H1 (cell line): ENCODE measurements at regions not wholly inside any gene's neighbourhood (a gene's known extent, or its start where the extent isn't known, plus 50 kb on each side); places are given as distances from the start of the nearest gene placed in this dataset.

Experiments used
- CTCF ChIA-PET: fragments of 300-600 bp; sonication (Branson Sonifier 250); formaldehyde crosslinking; loops from one replicate; lab custom pipeline; 2021; ENCODE audit not compliant: partially characterized antibody; lab: Charles Lee
- POLR2A ChIA-PET: fragments of 300-600 bp; sonication (Branson Sonifier 250); formaldehyde crosslinking; loops from one replicate; lab custom pipeline; 2021; ENCODE audit warnings: inconsistent platforms; ENCODE audit not compliant: partially characterized antibody; lab: Charles Lee
- DNase-seq, 2 experiments: peaks; one replicate each; pipeline versions ENCODE4 v3.0.0 to v3.0.0-alpha.2; 2010 to 2022; ENCODE audit warnings: low spot score in 2 of 2, low read depth in 1 of 2, mixed read lengths in 1 of 2
- FAIRE-seq: peaks from 2 replicates; lab custom pipeline; 2011; peaks lifted over from hg19 to GRCh38; lab: Jason Lieb, UNC
- H2AFZ ChIP-seq: 2 replicates; pipeline ENCODE4 v1.8.1; 2012; ENCODE audit warnings: low read length, inconsistent platforms
- H2AK5ac ChIP-seq: 2 replicates; pipeline ENCODE4 v1.6.1; 2013; ENCODE audit warnings: low read depth, low read length
- H2BK120ac ChIP-seq: replicated peaks from 2 replicates; pipeline ENCODE3; 2013; ENCODE audit warnings: low read depth, low read length, inconsistent platforms
- H2BK12ac ChIP-seq: 2 replicates; pipeline ENCODE4 v1.6.1; 2013; ENCODE audit warnings: low read depth, low read length
- H2BK15ac ChIP-seq: 2 replicates; pipeline ENCODE4 v1.6.1; 2013; ENCODE audit warnings: low read length
- H2BK20ac ChIP-seq: 2 replicates; pipeline ENCODE4 v1.6.1; 2013; ENCODE audit warnings: low read length
- H2BK5ac ChIP-seq: 2 replicates; pipeline ENCODE4 v1.6.1; 2013; ENCODE audit warnings: low read depth, low read length
- H3K14ac ChIP-seq: 2 replicates; pipeline ENCODE4 v1.6.1; 2013; ENCODE audit warnings: inconsistent platforms; ENCODE audit not compliant: insufficient read length
- H3K18ac ChIP-seq: 2 replicates; pipeline ENCODE4 v1.6.1; 2013; ENCODE audit warnings: low read length; ENCODE audit errors: extremely low read depth
- H3K23ac ChIP-seq: 2 replicates; pipeline ENCODE4 v1.6.1; 2013; ENCODE audit warnings: inconsistent platforms; ENCODE audit not compliant: insufficient read length
- H3K23me2 ChIP-seq: 2 replicates; pipeline ENCODE4 v1.6.1; 2013; ENCODE audit warnings: low read depth, low read length
- H3K27ac ChIP-seq: 2 replicates; pipeline ENCODE4 v1.6.1; 2011; ENCODE audit warnings: low read depth, low read length, inconsistent platforms
- H3K27me3 ChIP-seq, 4 experiments: replicated peaks in 1 of 4; 1 replicate in 1 of 4; 2 replicates in 3 of 4; pipeline versions ENCODE4 v1.6.1 to v1.8.1; 2011 to 2013; ENCODE audit warnings: low read length in 3 of 4, mild to moderate bottlenecking in 3 of 4, inconsistent platforms in 2 of 4, mixed read lengths in 2 of 4, moderate library complexity in 1 of 4; ENCODE audit not compliant: control insufficient read depth in 3 of 4, insufficient read depth in 3 of 4; ENCODE audit errors: extremely low read depth in 1 of 4
- H3K36me3 ChIP-seq, 4 experiments: 2 replicates each; pipeline versions ENCODE4 v1.6.1 to v1.8.1; 2011 to 2013; ENCODE audit warnings: mild to moderate bottlenecking in 4 of 4, low read length in 3 of 4, moderate library complexity in 2 of 4, control low read depth in 1 of 4, inconsistent platforms in 1 of 4; ENCODE audit not compliant: insufficient read depth in 4 of 4, control insufficient read depth in 2 of 4
- H3K4ac ChIP-seq: replicated peaks from 2 replicates; pipeline ENCODE3; 2013; ENCODE audit warnings: low read length, low read depth, mixed read lengths, inconsistent platforms; ENCODE audit not compliant: insufficient read length
- H3K4me1 ChIP-seq, 4 experiments: replicated peaks in 1 of 4; 1 replicate in 1 of 4; 2 replicates in 3 of 4; pipeline versions ENCODE4 v1.6.1 to v1.8.1; 2011 to 2013; ENCODE audit warnings: low read length in 3 of 4, inconsistent platforms in 2 of 4, mixed read lengths in 1 of 4; ENCODE audit not compliant: insufficient read depth in 4 of 4, control insufficient read depth in 3 of 4
- H3K4me2 ChIP-seq, 2 experiments: 2 replicates each; pipeline versions ENCODE4 v1.6.1 to v1.8.1; 2011 to 2013; ENCODE audit warnings: low read depth in 2 of 2, low read length in 2 of 2, control low read depth in 1 of 2, inconsistent platforms in 1 of 2, mild to moderate bottlenecking in 1 of 2; ENCODE audit not compliant: insufficient read depth in 1 of 2
- H3K4me3 ChIP-seq, 4 experiments: fragments of 200-600, 300-600 bp in 1 of 4; sonication (generic), shearing (Covaris generic), sonication (Bioruptor Twin) in 1 of 4; 2 replicates each; pipeline versions ENCODE4 v1.5.1 to v1.8.1; 2011 to 2016; ENCODE audit warnings: low read length in 4 of 4, low read depth in 3 of 4, control low read depth in 2 of 4, inconsistent platforms in 2 of 4, mild to moderate bottlenecking in 2 of 4, mixed read lengths in 1 of 4, moderate library complexity in 1 of 4; ENCODE audit not compliant: insufficient read depth in 2 of 4; ENCODE audit errors: extremely low read depth in 1 of 4
- H3K56ac ChIP-seq: replicated peaks from 2 replicates; pipeline ENCODE3; 2013; ENCODE audit warnings: low read depth, mild to moderate bottlenecking, mixed read lengths, low read length, inconsistent platforms; ENCODE audit not compliant: insufficient read length
- H3K79me1 ChIP-seq: 2 replicates; pipeline ENCODE4 v1.6.1; 2013; ENCODE audit warnings: low read depth, low read length, control low read depth
- H3K79me2 ChIP-seq, 2 experiments: 2 replicates each; pipeline versions ENCODE4 v1.6.1 to v1.8.1; 2012 to 2013; ENCODE audit warnings: low read length in 2 of 2, mild to moderate bottlenecking in 2 of 2, inconsistent platforms in 1 of 2; ENCODE audit not compliant: insufficient read depth in 2 of 2, control insufficient read depth in 1 of 2
- H3K9ac ChIP-seq, 4 experiments: replicated peaks in 1 of 4; 1 replicate in 1 of 4; 2 replicates in 3 of 4; pipeline versions ENCODE4 v1.6.1 to v1.8.1; 2011 to 2013; ENCODE audit warnings: low read depth in 3 of 4, low read length in 3 of 4, control low read depth in 2 of 4, mild to moderate bottlenecking in 2 of 4, moderate library complexity in 2 of 4, inconsistent platforms in 1 of 4; ENCODE audit errors: extremely low read depth in 1 of 4
- H3K9me3 ChIP-seq, 2 experiments: 2 replicates each; pipeline versions ENCODE4 v1.6.1 to v1.8.1; 2012 to 2013; ENCODE audit warnings: mild to moderate bottlenecking in 2 of 2, moderate library complexity in 2 of 2, control low read depth in 1 of 2, inconsistent platforms in 1 of 2, low read depth in 1 of 2, low read length in 1 of 2, mixed read lengths in 1 of 2; ENCODE audit not compliant: insufficient read depth in 2 of 2
- H4K20me1 ChIP-seq, 2 experiments: replicated peaks in 1 of 2; 2 replicates each; pipeline versions ENCODE3 to v1.8.1; 2011 to 2013; ENCODE audit warnings: inconsistent platforms in 2 of 2, low read length in 2 of 2, mild to moderate bottlenecking in 1 of 2; ENCODE audit not compliant: insufficient read depth in 2 of 2, control insufficient read depth in 1 of 2
- H4K5ac ChIP-seq: 2 replicates; pipeline ENCODE4 v1.6.1; 2013; ENCODE audit warnings: low read length, low read depth, mixed read lengths, inconsistent platforms; ENCODE audit not compliant: insufficient read length
- H4K8ac ChIP-seq: 2 replicates; pipeline ENCODE4 v1.8.0; 2013; ENCODE audit warnings: mild to moderate bottlenecking, moderate library complexity, low read length, inconsistent platforms; ENCODE audit not compliant: insufficient read depth; ENCODE audit errors: extremely low read depth
- H4K91ac ChIP-seq: replicated peaks from 2 replicates; pipeline ENCODE3; 2013; ENCODE audit warnings: low read length, mixed read lengths, inconsistent platforms; ENCODE audit not compliant: insufficient read length
- CTCF ChIP-seq, 3 experiments: IDR thresholded peaks; 1 replicate in 2 of 3; 2 replicates in 1 of 3; pipeline versions ENCODE4 v1.5.1 to v1.6.1; 2011; ENCODE audit warnings: low read length in 3 of 3, mild to moderate bottlenecking in 3 of 3, inconsistent platforms in 2 of 3, low read depth in 1 of 3, moderate library complexity in 1 of 3; ENCODE audit not compliant: insufficient read depth in 1 of 3; ENCODE audit errors: control extremely low read depth in 1 of 3
- MAX ChIP-seq: IDR thresholded peaks from 2 replicates; pipeline ENCODE4 v1.6.1; 2012; ENCODE audit warnings: inconsistent platforms
- RAD21 ChIP-seq, 2 experiments: IDR thresholded peaks in 1 of 2; conservative IDR thresholded peaks in 1 of 2; 2 replicates each; pipeline ENCODE4 v1.6.1; 2011; ENCODE audit warnings: low read depth in 2 of 2, low read length in 2 of 2, improper control_type of control experiment in 1 of 2, inconsistent platforms in 1 of 2, mild to moderate bottlenecking in 1 of 2, moderate library complexity in 1 of 2
- WGBS, 2 experiments: shearing (Covaris generic) in 1 of 2; methylation state at CpG; one replicate each; pipeline versions ENCODE4 v1.1.6 to v1.1.7; 2013 to 2015; ENCODE audit warnings: low lambda C conversion rate in 2 of 2, mixed read lengths in 2 of 2, inconsistent platforms in 1 of 2, low coverage in 1 of 2, missing lambda C conversion rate in 1 of 2; ENCODE audit not compliant: insufficient replicate concordance in 2 of 2, insufficient coverage in 1 of 2, insufficient read length in 1 of 2; ENCODE audit errors: extremely low coverage in 1 of 2, missing lambda C conversion rate in 1 of 2; 5-methylcytosine and 5-hydroxymethylcytosine counted together

DNA sequence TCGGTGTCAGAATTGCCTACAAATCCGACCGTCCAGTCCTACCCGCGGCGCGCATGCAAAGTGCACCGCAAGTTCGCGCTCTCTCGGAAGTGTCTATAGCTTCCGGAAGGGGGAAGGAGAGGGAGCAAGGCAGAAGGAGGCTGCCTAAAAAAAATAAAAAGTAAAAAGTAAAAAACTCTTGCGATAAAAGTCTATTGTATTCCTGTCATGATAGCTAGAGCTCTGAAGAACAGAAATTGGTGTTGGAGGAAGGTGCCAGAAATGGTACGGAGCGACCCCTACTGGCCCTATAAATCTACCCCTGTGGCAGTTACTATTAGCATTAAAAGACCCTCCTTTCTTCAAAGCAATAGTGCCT, 241.5 kb downstream of the KDM5D start:
- H2BK20ac ChIP-seq = no peak overlapping the region
- FAIRE-seq (no peak), DNase-seq (no peak)
- H3K23me2 ChIP-seq = no peaks in the 10 kb centered on the region
- no peaks in the 10 kb centered on the region for H3K9me3 ChIP-seq
- H4K8ac ChIP-seq = no peak overlapping the region
- no peak overlapping the region for H4K91ac ChIP-seq
- no peak overlapping the region for H3K18ac ChIP-seq
- H3K9ac ChIP-seq = no peak overlapping the region
- H2AK5ac ChIP-seq = no peak overlapping the region
- no peak overlapping the region for H2BK5ac ChIP-seq
- no peaks in the 10 kb centered on the region for H3K36me3 ChIP-seq
- WGBS, 2 experiments = 96% methylated on average over 4 of the region's 15 CpGs; no CpG with 5 or more reads in 1 of the 2 experiments
- ChIA-PET CTCF (interaction anchor here (0.8 to 1.1 kb wide), 5 partner anchors 9 to 498 kb away, joined by 3 to 4 read pairs (median 3); no protein-coding TSS in a partner anchor), POLR2A (no interaction called here)
- H3K79me1 ChIP-seq = no peaks in the 10 kb centered on the region
- no peak overlapping the region for H3K4me3 ChIP-seq
- H3K4me2 ChIP-seq = no peak overlapping the region
- H4K5ac ChIP-seq = no peak overlapping the region
- no peaks in the 10 kb centered on the region for H3K27me3 ChIP-seq
- H3K4ac ChIP-seq = no peak overlapping the region
- H2BK120ac ChIP-seq = no peak overlapping the region
- H3K27ac ChIP-seq = no peak overlapping the region
- no peaks in the 10 kb centered on the region for H4K20me1 ChIP-seq
- no peak overlapping the region for H3K56ac ChIP-seq
- no peak overlapping the region for H2AFZ ChIP-seq
- no peak overlapping the region for H2BK12ac ChIP-seq
- TF ChIP-seq RAD21 (IDR thresholded peaks at IDR 0.05 in 1 of 2, conservative IDR thresholded peaks at IDR 0.05 in 1 of 2; ENCODE audit: low read depth in 2 of 2, low read length in 2 of 2) = peak; percentile 45 to 46
- peak in 2 of 3 experiments; percentile 17 to 26; a peak in 1 of 4 replicates for TF ChIP-seq CTCF (IDR thresholded peaks at IDR 0.05; ENCODE audit: control extremely low read depth in 1 of 3, insufficient read depth in 1 of 3, low read depth in 1 of 3, low read length in 3 of 3)
- no peak for TF ChIP-seq MAX
- H3K79me2 ChIP-seq = no peaks in the 10 kb centered on the region
- H2BK15ac ChIP-seq = no peak overlapping the region
- no peak overlapping the region for H3K23ac ChIP-seq
- H3K4me1 ChIP-seq = no peaks in the 10 kb centered on the region
- H3K14ac ChIP-seq = no peak overlapping the region
